ENCODE measurements at regions not wholly inside any gene's neighbourhood (a gene's known extent, or its start where the extent isn't known, plus 50 kb on each side); places are given as distances from the start of the nearest gene placed in this dataset.

DNA sequence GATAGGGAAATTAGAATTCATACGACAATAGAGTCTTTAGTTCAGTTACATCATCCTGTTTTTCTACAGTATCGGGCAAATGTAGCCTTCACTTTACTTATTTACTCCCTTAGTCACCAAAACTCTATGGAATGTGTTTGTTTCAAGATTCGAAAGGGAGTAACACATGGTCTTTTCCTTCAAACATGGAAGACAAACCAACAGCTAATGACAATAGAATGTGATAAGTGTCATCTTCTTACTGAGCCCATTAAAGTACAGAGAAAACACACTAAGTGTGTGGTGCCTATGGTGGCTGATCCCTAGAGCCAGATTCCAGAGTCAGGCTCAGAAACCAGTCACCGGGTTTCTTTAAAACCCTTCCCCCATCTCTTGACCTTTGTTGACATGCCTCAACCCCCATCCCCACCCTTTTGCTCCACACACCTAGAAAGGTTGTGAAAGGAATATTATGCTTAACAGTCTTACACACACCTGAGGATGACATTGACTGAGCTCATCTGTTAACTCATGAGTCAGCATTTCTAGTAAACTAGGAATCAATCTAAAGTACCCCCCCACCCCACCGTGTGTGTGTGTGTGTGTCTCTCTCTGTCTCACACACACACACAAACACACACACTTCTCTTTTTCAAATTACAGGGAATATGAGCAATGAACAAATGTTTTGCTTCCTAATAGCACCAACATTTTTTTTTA is 549.6 kb upstream of the CCDC54 start:
- H3K4me1 ChIP-seq, result no peaks in the 10 kb centered on the region
- no peaks in the 10 kb centered on the region for H3K36me3 ChIP-seq (replicated peaks in 1 of 2; ENCODE audit: insufficient read depth in 1 of 2, low read depth in 2 of 2)
- DNase-seq, result no peak
- H3K9me3 ChIP-seq, result no peaks in the 10 kb centered on the region
- no peak overlapping the region for H3K4me3 ChIP-seq
- ATAC-seq, result no peak
- TF ChIP-seq, protein P1, sequence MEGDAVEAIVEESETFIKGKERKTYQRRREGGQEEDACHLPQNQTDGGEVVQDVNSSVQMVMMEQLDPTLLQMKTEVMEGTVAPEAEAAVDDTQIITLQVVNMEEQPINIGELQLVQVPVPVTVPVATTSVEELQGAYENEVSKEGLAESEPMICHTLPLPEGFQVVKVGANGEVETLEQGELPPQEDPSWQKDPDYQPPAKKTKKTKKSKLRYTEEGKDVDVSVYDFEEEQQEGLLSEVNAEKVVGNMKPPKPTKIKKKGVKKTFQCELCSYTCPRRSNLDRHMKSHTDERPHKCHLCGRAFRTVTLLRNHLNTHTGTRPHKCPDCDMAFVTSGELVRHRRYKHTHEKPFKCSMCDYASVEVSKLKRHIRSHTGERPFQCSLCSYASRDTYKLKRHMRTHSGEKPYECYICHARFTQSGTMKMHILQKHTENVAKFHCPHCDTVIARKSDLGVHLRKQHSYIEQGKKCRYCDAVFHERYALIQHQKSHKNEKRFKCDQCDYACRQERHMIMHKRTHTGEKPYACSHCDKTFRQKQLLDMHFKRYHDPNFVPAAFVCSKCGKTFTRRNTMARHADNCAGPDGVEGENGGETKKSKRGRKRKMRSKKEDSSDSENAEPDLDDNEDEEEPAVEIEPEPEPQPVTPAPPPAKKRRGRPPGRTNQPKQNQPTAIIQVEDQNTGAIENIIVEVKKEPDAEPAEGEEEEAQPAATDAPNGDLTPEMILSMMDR (IDR thresholded peaks at IDR 0.05), result no peak
- TF ChIP-seq POLR2A (IDR thresholded peaks at IDR 0.05), result no peak
- WGBS, 2 donors, result 48 to 54% methylated on average over 5 of the region's 5 CpGs
- intact Hi-C loops (cut with DNase I), result no loop called here
- H3K27ac ChIP-seq, result no peak overlapping the region
- H3K27me3 ChIP-seq, result no peaks in the 10 kb centered on the region

DNA sequence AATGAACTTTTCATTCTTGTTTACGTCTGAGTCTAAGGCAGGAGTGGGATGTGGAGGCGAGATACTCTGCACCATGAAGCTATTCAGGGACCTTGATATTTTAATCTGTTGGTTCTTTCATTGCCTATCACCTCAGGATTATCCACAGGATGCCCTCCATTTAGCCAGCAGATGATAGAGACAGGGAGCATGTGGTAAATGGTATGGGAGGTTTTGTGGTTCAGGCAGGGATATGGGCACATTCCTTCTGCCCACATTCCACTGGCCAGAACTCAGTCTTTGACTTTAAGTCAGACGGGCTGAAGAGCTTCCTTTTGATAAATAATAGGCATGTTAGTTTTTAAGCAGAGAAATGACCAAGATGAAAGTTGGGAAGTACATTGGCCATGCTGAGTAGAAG is 548.0 kb upstream of the CCDC54 start:
- ATAC-seq (no peak), DNase-seq (no peak)
- intact Hi-C loops (cut with DNase I), result no loop called here
- Histone ChIP-seq H3K4me1 (no peaks in the 10 kb centered on the region), H3K9me3 (no peaks in the 10 kb centered on the region), H3K36me3 (replicated peaks in 1 of 2; ENCODE audit: insufficient read depth in 1 of 2, low read depth in 2 of 2) (no peaks in the 10 kb centered on the region), H3K27ac (no peak overlapping the region), H3K27me3 (no peaks in the 10 kb centered on the region), H3K4me3 (no peak overlapping the region)
- TF ChIP-seq, protein P1 (IDR thresholded peaks at IDR 0.05), result no peak
- TF ChIP-seq POLR2A (IDR thresholded peaks at IDR 0.05), result no peak
- 27 to 32% methylated on average over 3 of the region's 3 CpGs for WGBS, 2 donors

DNA sequence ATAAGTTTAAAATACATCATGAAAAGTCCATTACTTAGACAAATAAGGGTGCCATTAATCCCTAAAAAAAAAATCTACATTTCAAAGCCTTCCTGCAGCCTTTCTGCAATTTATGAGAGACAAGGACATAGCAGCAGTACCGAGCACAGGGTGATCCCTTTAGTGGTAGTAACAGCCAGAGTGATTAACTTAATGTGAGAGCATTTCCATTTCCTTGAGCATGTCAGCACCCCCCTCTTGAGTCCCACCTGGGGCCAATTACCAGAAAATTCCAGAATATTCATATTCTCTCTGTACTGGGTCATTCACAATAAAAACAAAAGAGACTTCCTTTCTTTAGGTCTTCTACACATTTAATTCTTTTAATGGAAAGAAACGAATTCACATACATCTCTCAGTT is 546.9 kb upstream of the CCDC54 start:
- Histone ChIP-seq H3K27me3 (no peaks in the 10 kb centered on the region), H3K4me1 (no peaks in the 10 kb centered on the region), H3K27ac (no peak overlapping the region), H3K9me3 (no peaks in the 10 kb centered on the region), H3K4me3 (no peak overlapping the region), H3K36me3 (replicated peaks in 1 of 2; ENCODE audit: insufficient read depth in 1 of 2, low read depth in 2 of 2) (no peaks in the 10 kb centered on the region)
- no peak for TF ChIP-seq POLR2A (IDR thresholded peaks at IDR 0.05)
- TF ChIP-seq, protein P1 (IDR thresholded peaks at IDR 0.05), result no peak
- no peak for ATAC-seq
- no peak for DNase-seq
- intact Hi-C loops (cut with DNase I), result no loop called here
- 35 to 46% methylated on average over 2 of the region's 2 CpGs for WGBS, 2 donors

- no peak for ATAC-seq
- Histone ChIP-seq H3K9me3 (no peaks in the 10 kb centered on the region), H3K4me3 (no peak overlapping the region), H3K36me3 (replicated peaks in 1 of 2; ENCODE audit: insufficient read depth in 1 of 2, low read depth in 2 of 2) (no peaks in the 10 kb centered on the region), H3K4me1 (no peaks in the 10 kb centered on the region), H3K27me3 (no peaks in the 10 kb centered on the region), H3K27ac (no peak overlapping the region)
- intact Hi-C loops (cut with DNase I), result no loop called here
- WGBS, 2 donors, result 55 to 67% methylated on average over 5 of the region's 5 CpGs
- no peak for DNase-seq
- TF ChIP-seq, protein P1 (IDR thresholded peaks at IDR 0.05), result no peak
- TF ChIP-seq POLR2A (IDR thresholded peaks at IDR 0.05), result no peak
These were observed 540.3 kb upstream of the CCDC54 start for GRCh38 chr3:106836906-106837305.

DNA sequence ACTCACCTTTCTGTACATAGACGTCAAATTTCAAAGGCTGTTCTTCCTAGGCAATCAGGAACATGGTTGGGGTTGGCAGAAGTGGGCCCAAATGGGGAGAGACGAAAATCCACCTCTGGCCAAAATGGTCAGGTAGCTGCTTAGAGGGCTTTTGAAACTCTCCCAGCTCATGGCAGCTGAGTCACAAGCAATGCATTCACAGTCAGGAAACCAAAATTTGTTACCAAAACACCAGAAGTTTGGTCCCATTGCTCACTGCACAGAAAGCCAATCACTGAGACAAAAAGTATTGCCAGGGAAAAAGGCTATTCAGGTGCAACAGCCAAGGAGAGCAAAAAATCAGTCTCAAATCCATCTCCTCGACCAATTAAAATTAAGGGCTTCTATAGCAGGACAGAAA is 539.6 kb upstream of the CCDC54 start:
- Histone ChIP-seq H3K27ac (no peak overlapping the region), H3K27me3 (no peaks in the 10 kb centered on the region), H3K9me3 (no peaks in the 10 kb centered on the region), H3K4me1 (no peaks in the 10 kb centered on the region), H3K36me3 (replicated peaks in 1 of 2; ENCODE audit: insufficient read depth in 1 of 2, low read depth in 2 of 2) (no peaks in the 10 kb centered on the region), H3K4me3 (no peak overlapping the region)
- no peak for DNase-seq
- intact Hi-C loops (cut with DNase I), result no loop called here
- no peak for ATAC-seq
- TF ChIP-seq POLR2A (IDR thresholded peaks at IDR 0.05), result no peak
- TF ChIP-seq, protein P1 (IDR thresholded peaks at IDR 0.05), result no peak
- 60 to 64% methylated on average over 3 of the region's 3 CpGs for WGBS, 2 donors

Data from body of pancreas (tissue), 4 donors.